HG03520 (cell line): ENCODE measurements at regions not wholly inside any gene's neighbourhood (a gene's known extent, or its start where the extent isn't known, plus 50 kb on each side); places are given as distances from the start of the nearest gene placed in this dataset.
"Not testable (repeated sequence)": the region's sequence is repeated elsewhere in the genome, so short reads cannot be mapped to it uniquely, and the experiment has no call there.

Experiments used
- ATAC-seq: cut with Tn5 transposase; IDR thresholded peaks from one replicate; pipeline ENCODE4 v1.9.1; 2021; ENCODE audit warnings: mild to moderate bottlenecking, moderate library complexity; ENCODE audit not compliant: unreplicated experiment

- no peak for ATAC-seq
Measured at GRCh38 chr2:176997792-176998169, 214.8 kb upstream of the HNRNPA3 start.

DNA sequence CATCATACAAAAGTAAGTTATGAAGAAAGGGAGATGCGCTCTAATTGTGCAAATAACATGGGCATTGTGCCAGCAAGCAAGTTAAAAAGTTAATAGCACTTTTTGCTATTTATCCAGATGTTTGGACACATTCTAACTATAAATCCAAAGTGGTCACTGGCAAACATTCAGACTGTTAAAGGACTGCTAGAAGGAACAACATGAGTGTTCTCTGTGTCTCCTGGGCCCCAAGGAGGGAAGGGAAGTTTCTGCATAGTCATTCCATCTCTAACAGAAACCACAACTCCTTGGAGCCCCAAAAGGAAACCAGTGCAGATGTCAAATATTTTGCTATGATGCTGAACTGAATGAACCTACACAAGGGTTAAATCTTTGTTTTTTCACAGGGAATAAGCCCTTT lies 213.3 kb upstream of the HNRNPA3 start:
- ATAC-seq: peak; percentile 51

DNA sequence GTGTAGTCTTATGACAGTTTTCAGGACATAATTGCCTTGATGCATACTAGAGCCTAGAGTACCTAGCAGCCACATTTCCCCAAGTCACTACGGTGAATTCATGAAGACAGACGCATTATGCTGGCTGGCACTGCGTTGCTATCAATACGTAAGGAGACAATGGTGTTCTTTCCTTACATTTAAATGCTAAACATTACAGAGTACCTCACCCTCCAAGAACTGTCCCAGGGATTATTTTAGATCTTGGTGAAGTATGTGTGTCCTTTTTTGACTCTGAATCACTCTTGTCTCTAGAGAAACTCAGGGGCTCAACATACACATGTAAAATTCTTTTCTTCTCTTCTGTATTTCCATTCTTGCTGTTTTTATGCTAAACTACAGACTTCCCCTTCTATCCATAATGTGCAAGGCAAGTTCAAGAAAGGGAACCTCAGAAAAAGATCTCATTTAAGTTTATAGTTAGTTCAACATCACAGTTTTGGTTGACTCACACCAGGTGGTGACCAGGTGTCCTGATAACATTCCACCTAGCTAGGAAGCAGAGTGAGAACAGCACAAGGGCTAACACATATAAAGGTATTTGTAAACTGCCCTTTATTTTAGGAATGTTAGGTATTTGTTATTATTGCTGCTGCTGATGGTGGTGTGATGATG lies 212.4 kb upstream of the HNRNPA3 start:
- no peak for ATAC-seq

GRCh38 chr2:177000715-177001072 lies 211.9 kb upstream of the HNRNPA3 start:
- no peak for ATAC-seq

- no peak for ATAC-seq
Measured at GRCh38 chr2:177001334-177001733, 211.3 kb upstream of the HNRNPA3 start.

DNA sequence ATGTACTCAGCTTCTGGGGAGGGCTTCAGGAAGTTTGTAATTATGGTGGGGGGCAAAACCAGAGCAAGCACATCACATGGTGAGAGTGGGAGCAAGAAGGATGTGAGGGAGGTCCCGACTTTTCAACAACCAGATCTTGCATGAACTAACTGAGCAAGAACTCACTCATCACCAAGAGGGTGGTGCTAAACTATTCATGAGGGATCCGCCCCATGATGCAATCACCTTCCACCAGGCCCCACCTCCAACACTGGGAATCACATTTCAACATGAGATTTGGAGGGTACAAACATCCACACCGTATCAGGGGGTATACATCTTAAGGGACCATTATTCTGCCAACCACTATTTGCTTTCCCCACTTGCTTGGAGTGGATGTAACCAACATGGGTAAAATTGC lies 209.6 kb upstream of the HNRNPA3 start:
- no peak for ATAC-seq

GRCh38 chr2:177007726-177008125 lies 204.9 kb upstream of the HNRNPA3 start:
- not testable (repeated sequence) for ATAC-seq

DNA sequence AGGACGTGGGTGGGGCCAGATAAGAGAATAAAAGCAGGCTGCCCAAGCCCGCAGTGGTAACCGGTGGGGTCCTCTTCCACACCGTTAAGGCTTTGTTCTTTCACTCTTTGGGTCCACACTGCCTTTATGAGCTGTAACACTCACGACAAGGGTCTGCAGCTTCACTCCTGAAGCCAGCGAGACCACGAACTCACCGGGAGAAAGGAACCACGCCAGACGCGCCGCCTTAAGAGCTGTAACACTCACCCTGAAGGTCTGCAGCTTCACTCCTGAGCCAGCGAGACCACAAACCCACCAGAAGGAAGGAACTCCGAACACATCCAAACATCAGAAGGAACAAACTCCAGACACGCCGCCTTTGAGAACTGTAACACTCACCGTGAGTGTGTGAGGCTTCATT lies 203.9 kb upstream of the HNRNPA3 start:
- ATAC-seq: not testable (repeated sequence)

- no peak for ATAC-seq
Measured at GRCh38 chr2:177010146-177010545, 202.4 kb upstream of the HNRNPA3 start.

DNA sequence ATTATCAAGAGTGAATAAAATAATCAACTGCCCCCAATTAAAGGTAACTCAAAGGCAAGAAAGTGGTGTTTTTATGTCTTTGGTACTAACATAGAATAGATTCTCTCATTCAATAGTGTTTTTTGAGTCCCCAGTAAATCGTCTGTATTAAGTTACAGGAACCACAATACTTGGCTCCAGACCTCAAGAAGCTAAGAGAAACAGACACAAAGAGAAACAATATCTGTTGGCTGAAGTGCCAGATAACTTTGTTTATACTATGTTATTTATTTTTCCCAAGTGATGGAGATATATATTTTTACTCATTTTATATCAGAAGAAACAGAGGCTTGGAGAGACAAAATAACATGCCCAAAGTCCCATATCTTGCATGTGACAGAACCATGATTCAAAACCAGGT lies 201.7 kb upstream of the HNRNPA3 start:
- ATAC-seq: no peak

GRCh38 chr2:177014946-177015345 lies 197.6 kb upstream of the HNRNPA3 start:
- ATAC-seq: no peak

DNA sequence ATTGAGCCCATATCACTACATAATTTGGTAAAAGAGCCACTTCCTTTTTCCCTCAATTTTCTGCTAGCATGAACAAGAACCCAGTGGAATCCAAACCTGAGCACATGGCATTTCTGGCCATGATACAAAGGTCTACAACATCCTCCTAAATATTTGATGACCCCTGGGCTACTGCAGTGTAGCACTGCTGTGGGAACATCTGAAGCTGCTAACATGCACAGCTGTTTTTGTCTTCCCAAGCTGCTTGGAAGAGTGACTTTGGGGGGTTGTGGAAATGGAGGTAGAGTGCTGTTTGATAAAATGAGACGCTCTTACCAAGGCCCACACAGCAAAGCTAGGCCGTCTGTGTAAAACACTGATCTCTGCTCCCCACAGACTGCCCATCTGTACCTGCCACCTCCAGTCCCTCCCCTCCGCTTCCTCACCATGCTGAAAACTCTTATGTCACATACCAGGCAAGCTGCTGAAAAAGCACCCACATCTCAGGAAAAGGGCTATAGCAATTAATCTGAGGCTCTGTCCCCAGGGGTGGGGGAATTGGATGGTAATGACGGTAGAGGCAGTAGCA lies 197.2 kb upstream of the HNRNPA3 start:
- no peak for ATAC-seq

DNA sequence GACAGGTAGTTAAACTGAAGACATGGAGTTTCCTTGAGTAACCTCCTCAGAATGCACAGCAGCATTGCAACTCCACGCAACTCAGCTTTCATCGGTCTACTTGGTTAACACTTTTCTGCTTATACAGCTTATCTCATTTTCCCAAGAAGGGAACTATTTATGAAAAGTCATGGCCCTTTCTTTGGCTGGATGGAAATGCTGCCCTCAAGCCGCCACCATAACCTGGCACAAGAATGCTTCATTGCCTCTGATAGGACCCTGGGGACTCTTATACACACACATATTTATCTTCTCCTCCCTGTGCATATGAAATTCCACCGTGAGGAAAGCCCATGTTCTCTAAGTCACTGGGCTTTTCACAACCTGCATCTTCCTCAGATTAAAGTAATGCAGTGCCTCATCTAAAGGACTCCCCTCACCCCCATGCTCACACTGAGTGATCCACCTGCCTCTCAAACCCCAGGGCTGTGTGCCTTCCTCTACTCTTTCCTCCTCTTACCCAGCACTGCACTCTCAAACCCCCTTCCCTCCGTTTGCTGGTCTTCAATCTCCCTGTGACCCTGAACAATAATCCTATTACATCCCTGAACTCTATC lies 192.0 kb upstream of the HNRNPA3 start:
- no peak for ATAC-seq

GRCh38 chr2:177021706-177022343 lies 190.8 kb upstream of the HNRNPA3 start:
- ATAC-seq: no peak

DNA sequence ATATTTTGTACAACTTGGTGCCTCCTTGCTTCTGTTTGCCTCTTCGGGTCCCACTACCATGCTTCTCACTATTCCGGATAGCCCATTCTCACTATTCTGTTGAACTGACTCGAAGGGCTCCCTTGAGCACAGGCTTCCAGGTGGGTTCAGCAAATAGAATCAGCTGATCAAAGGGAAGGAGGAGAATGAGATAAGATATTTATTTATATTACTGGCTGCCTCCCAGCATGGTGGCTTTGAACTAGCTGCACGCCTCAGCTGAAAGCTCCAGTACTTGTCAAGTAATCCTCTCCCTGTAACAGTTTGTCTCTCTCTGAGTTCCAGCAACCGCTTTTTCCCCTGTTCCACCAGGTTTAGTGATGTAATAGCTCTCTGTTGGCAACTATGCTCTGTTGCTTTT lies 187.8 kb upstream of the HNRNPA3 start:
- ATAC-seq: no peak

DNA sequence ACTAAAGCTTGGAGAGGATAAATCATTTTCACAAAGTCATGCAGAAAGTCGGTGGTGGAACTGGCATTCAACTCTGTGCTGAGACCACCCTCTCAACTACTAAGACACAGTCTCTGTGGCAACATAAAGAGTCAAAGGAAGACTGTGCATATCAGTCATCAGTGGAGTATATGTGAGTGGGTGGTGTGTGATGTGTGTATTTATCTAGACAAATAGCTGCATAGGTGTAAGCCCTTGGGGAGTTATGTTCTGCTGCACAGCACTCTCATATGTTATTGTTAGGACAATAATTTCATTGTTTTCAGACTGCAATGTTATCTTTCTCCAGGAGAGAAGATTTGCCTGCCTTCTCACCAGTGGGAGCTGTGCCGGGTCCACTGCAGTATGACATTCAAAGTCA lies 186.3 kb upstream of the HNRNPA3 start:
- ATAC-seq: no peak

GRCh38 chr2:177026956-177027355 lies 185.6 kb upstream of the HNRNPA3 start:
- ATAC-seq: no peak

- no peak for ATAC-seq
Measured at GRCh38 chr2:177028296-177028695, 184.3 kb upstream of the HNRNPA3 start.

DNA sequence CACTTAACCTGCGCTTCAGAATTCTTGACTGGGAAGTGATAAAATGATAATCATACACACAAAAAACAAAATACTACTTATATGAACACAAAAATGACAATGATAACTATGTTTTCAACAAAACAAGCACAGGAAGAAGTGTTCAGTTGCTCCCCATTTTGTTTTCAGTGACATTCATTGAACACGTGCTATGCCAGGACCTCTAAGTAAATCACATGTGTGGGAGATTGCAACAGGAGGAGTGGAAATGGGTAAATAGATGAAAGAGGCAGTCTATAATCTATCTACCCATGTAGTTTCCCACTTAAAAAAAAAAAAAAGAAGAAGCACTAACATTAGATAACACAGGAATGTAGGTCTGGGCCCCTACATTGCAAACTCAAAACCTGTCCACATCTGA lies 183.5 kb upstream of the HNRNPA3 start:
- no peak for ATAC-seq

DNA sequence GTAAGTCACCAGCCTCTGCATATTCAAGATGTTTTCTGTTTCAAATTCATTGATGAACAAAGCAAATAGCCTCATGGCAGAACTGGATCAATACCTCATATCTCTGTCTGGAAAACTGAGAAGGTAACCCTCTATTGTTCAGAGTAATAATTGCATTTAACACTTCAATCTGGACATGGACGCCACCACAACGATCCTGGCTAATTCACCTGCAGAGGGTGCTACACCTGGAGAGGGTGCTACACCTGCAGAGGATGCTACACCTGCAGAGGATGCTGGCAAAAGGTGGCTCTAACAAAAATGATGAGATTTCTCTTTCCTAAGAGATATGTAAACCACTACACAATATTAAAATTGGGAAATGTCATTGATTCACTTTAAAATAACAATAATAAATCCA lies 183.1 kb upstream of the HNRNPA3 start:
- ATAC-seq: no peak

DNA sequence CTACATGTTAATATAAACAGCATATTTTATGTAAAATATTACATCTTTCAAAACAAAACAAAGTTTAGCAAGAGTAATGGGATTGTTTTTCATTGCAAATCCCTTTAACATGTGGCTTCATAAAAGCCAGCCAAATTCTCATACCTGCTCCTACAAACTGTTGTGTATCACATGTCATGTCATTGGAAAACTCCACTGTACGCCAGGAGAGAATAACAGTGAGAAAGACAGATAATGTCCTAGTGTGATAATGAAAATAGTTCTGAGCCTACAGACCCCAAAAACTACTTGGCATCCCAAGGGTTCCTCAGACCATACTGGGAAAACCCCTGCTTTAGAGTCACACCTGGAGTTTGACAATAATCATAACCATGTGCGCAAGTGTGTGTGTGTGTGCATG lies 182.7 kb upstream of the HNRNPA3 start:
- ATAC-seq: no peak

- no peak for ATAC-seq
Measured at GRCh38 chr2:177030451-177031105, 182.0 kb upstream of the HNRNPA3 start.
